Ectodermal cell (in vitro differentiated cells): ENCODE measurements at regions not wholly inside any gene's neighbourhood (a gene's known extent, or its start where the extent isn't known, plus 50 kb on each side); places are given as distances from the start of the nearest gene placed in this dataset.
"Not testable (repeated sequence)": the region's sequence is repeated elsewhere in the genome, so short reads cannot be mapped to it uniquely, and the experiment has no call there.

Experiments used
- H3K27ac ChIP-seq: 2 replicates; pipeline ENCODE4 v1.7.0; 2013; ENCODE audit warnings: mild to moderate bottlenecking, low read depth, low read length; ENCODE audit not compliant: insufficient read depth, poor library complexity, severe bottlenecking
- H3K27me3 ChIP-seq: 2 replicates; pipeline ENCODE4 v1.7.0; 2013; ENCODE audit warnings: mild to moderate bottlenecking, low read length; ENCODE audit not compliant: insufficient read depth, control insufficient read depth, poor library complexity, severe bottlenecking
- H3K36me3 ChIP-seq: one replicate; pipeline ENCODE4 v1.7.0; 2013; ENCODE audit warnings: low read length; ENCODE audit not compliant: control insufficient read depth, insufficient read depth
- H3K4me1 ChIP-seq: one replicate; pipeline ENCODE4 v1.7.0; 2013; ENCODE audit warnings: low read length; ENCODE audit not compliant: control insufficient read depth, insufficient read depth
- H3K4me3 ChIP-seq: 2 replicates; pipeline ENCODE4 v1.7.0; 2013; ENCODE audit warnings: low read depth, low read length, control low read depth; ENCODE audit not compliant: insufficient read depth
- H3K9me3 ChIP-seq: 2 replicates; pipeline ENCODE4 v1.7.0; 2013; ENCODE audit warnings: mild to moderate bottlenecking, low read length, moderate library complexity; ENCODE audit not compliant: control insufficient read depth
- WGBS, 2 experiments: methylation state at CpG; one replicate each; pipeline ENCODE4 v1.1.7; 2013; ENCODE audit warnings: missing lambda C conversion rate in 2 of 2; 5-methylcytosine and 5-hydroxymethylcytosine counted together

- Histone ChIP-seq H3K9me3 (no peaks in the 10 kb centered on the region), H3K27me3 (no peaks in the 10 kb centered on the region), H3K27ac (no peak overlapping the region), H3K36me3 (no peaks in the 10 kb centered on the region), H3K4me3 (no peak overlapping the region), H3K4me1 (peaks cover 9% of the 10 kb centered on the region)
- WGBS, 2 experiments = 86 to 100% methylated on average over 1 to 2 of the region's 2 CpGs
Observed at GRCh38 chr13:50543141-50543540, 300.4 kb downstream of the DLEU7 start.

GRCh38 chr13:50543782-50544181 is 299.7 kb downstream of the DLEU7 start:
- H3K27ac ChIP-seq = no peak overlapping the region
- no peaks in the 10 kb centered on the region for H3K27me3 ChIP-seq
- no peak overlapping the region for H3K4me3 ChIP-seq
- WGBS, 2 experiments = 28 to 30% methylated on average over 6 of the region's 6 CpGs
- peaks cover 9% of the 10 kb centered on the region for H3K4me1 ChIP-seq
- H3K36me3 ChIP-seq = no peaks in the 10 kb centered on the region
- H3K9me3 ChIP-seq = no peaks in the 10 kb centered on the region

- no peaks in the 10 kb centered on the region for H3K36me3 ChIP-seq
- 66 to 76% methylated on average over 3 of the region's 3 CpGs for WGBS, 2 experiments
- no peaks in the 10 kb centered on the region for H3K9me3 ChIP-seq
- peaks cover 9% of the 10 kb centered on the region for H3K4me1 ChIP-seq
- H3K4me3 ChIP-seq = no peak overlapping the region
- H3K27me3 ChIP-seq = no peaks in the 10 kb centered on the region
- no peak overlapping the region for H3K27ac ChIP-seq
Observed at GRCh38 chr13:50544211-50544610, 299.3 kb downstream of the DLEU7 start.

GRCh38 chr13:50547175-50547574 is 296.3 kb downstream of the DLEU7 start:
- not testable (repeated sequence) for H3K27ac ChIP-seq, H3K4me3 ChIP-seq, H3K36me3 ChIP-seq, H3K9me3 ChIP-seq, H3K27me3 ChIP-seq, H3K4me1 ChIP-seq
- no CpG with 5 or more reads among the region's 2 CpGs for WGBS, 2 experiments

- no peaks in the 10 kb centered on the region for H3K9me3 ChIP-seq
- H3K4me1 ChIP-seq = peaks cover 3% of the 10 kb centered on the region
- no peak overlapping the region for H3K27ac ChIP-seq
- WGBS, 2 experiments = 96% methylated on average over 2 of the region's 2 CpGs
- H3K36me3 ChIP-seq = no peaks in the 10 kb centered on the region
- H3K27me3 ChIP-seq = no peaks in the 10 kb centered on the region
- no peak overlapping the region for H3K4me3 ChIP-seq
Observed at GRCh38 chr13:50548586-50548985, 294.9 kb downstream of the DLEU7 start.

GRCh38 chr13:50549221-50549942 is 294.1 kb downstream of the DLEU7 start:
- no peak overlapping the region for H3K4me3 ChIP-seq
- 88 to 94% methylated on average over 3 to 4 of the region's 4 CpGs for WGBS, 2 experiments
- H3K9me3 ChIP-seq = no peaks in the 10 kb centered on the region
- H3K36me3 ChIP-seq = no peaks in the 10 kb centered on the region
- H3K4me1 ChIP-seq = no peaks in the 10 kb centered on the region
- no peaks in the 10 kb centered on the region for H3K27me3 ChIP-seq
- no peak overlapping the region for H3K27ac ChIP-seq

- WGBS, 2 experiments = 100% methylated on average over 1 of the region's 1 CpG; no CpG with 5 or more reads in 1 of the 2 experiments
- H3K4me3 ChIP-seq = no peak overlapping the region
- no peaks in the 10 kb centered on the region for H3K27me3 ChIP-seq
- no peaks in the 10 kb centered on the region for H3K36me3 ChIP-seq
- H3K9me3 ChIP-seq = no peaks in the 10 kb centered on the region
- H3K4me1 ChIP-seq = no peaks in the 10 kb centered on the region
- no peak overlapping the region for H3K27ac ChIP-seq
Observed at GRCh38 chr13:50550151-50550550, 293.3 kb downstream of the DLEU7 start.

GRCh38 chr13:50552424-50552966 is 291.0 kb downstream of the DLEU7 start:
- Histone ChIP-seq H3K4me1 (no peaks in the 10 kb centered on the region), H3K9me3 (no peaks in the 10 kb centered on the region), H3K4me3 (no peak overlapping the region), H3K36me3 (no peaks in the 10 kb centered on the region), H3K27me3 (no peaks in the 10 kb centered on the region), H3K27ac (no peak overlapping the region)
- 82 to 94% methylated on average over 1 of the region's 1 CpG for WGBS, 2 experiments

GRCh38 chr13:50561739-50562138 is 281.8 kb downstream of the DLEU7 start:
- no peaks in the 10 kb centered on the region for H3K27me3 ChIP-seq
- no peaks in the 10 kb centered on the region for H3K9me3 ChIP-seq
- H3K36me3 ChIP-seq = no peaks in the 10 kb centered on the region
- peaks cover 6% of the 10 kb centered on the region for H3K4me1 ChIP-seq
- no peak overlapping the region for H3K27ac ChIP-seq
- no peak overlapping the region for H3K4me3 ChIP-seq

GRCh38 chr13:50566646-50567045 is 276.8 kb downstream of the DLEU7 start:
- H3K4me3 ChIP-seq = no peak overlapping the region
- H3K27ac ChIP-seq = no peak overlapping the region
- H3K36me3 ChIP-seq = no peaks in the 10 kb centered on the region
- H3K9me3 ChIP-seq = no peaks in the 10 kb centered on the region
- no peaks in the 10 kb centered on the region for H3K27me3 ChIP-seq
- H3K4me1 ChIP-seq = peaks cover 6% of the 10 kb centered on the region
